ENCODE measurements at regions not wholly inside any gene's neighbourhood (a gene's known extent, or its start where the extent isn't known, plus 50 kb on each side); places are given as distances from the start of the nearest gene placed in this dataset.
"Not testable (repeated sequence)": the region's sequence is repeated elsewhere in the genome, so short reads cannot be mapped to it uniquely, and the experiment has no call there.

- no peak for DNase-seq (ENCODE audit: low read depth)
These were observed 2102.7 kb upstream of the WWC1 start for GRCh38 chr5:166188501-166189325.

DNA sequence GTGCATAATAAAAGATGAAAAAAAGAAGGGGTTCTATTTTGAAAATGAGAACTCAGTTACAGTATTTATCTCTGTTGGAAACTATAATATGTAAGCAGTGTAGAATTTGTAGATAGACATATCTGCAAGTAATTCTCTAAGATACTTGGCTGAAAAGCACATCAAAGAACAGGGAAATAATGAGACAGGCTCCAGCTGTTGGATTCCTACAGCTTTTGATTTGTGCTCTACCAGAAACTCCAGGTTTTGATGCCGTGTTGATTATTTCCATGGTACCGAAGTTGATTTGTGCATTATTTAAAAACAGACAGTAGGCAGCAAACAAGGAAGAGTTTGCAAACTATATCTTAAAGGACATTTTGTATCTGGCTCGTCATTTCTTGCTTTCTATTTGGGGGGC lies 2098.7 kb upstream of the WWC1 start:
- DNase-seq (ENCODE audit: low read depth): no peak

DNA sequence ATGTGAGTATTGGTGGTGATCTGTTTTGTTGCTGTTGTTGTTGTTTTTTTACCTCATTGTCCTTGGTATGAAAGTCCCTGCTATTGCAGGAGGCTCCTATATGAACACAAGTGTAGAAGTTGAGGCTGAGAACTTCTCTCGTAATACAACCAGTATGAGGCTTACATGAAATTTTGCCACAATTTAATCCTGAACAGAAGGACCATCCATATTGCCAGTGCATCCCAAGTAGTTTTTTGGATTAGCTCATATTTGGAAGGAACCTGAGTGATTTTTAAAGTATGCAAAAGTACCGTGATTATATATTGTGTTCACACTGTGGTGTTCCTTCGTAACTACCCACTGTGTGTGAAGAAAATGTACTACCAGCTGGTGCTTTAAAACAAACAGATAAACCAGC lies 2095.5 kb upstream of the WWC1 start:
- DNase-seq (ENCODE audit: low read depth): no peak

- DNase-seq (ENCODE audit: low read depth): no peak
These were observed 2090.9 kb upstream of the WWC1 start for GRCh38 chr5:166200532-166200931.

DNA sequence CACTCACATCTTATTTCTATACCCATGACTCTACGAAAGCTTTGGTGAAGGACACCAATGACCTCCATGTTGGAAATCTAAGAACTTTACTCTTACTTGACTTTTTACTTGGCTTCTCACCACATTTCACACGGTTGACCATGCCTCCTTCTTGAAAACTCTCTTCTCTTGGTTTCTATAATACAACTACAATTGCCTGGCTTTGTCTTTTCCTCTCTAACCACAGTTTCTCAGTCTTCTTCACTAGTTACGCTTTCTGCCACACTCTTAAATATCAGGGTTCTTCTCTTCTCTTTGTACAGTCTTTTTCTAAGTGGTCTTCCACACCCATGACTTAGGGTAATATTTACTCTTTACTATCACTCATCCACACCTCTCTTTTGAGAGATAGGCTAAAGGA lies 2079.8 kb upstream of the WWC1 start:
- no peak for DNase-seq (ENCODE audit: low read depth)

- DNase-seq (ENCODE audit: low read depth): no peak
These were observed 2055.1 kb upstream of the WWC1 start for GRCh38 chr5:166236327-166236726.

- DNase-seq (ENCODE audit: low read depth): no peak
These were observed 2050.7 kb upstream of the WWC1 start for GRCh38 chr5:166240705-166241104.

GRCh38 chr5:166245556-166245955 lies 2045.9 kb upstream of the WWC1 start:
- DNase-seq (ENCODE audit: low read depth): no peak

GRCh38 chr5:166251786-166252185 lies 2039.7 kb upstream of the WWC1 start:
- DNase-seq (ENCODE audit: low read depth): no peak

DNA sequence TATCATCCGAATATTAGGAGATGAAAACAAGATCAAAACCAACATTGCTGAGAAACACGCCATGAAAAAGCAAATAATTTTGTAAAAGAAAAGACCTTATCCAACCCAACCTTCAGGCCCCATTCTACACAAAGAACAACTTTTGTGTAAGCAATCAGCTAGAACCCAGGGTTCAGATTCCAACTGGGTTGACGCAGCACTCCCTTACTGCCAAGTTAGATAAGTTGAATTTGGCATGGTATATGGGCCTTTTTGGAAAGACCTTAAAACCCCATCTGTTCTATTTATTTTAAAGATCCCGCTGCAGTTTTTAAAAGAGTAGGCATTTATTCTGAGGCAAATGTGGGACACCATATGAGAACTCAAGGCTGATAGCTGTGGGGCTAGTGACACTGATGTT lies 2033.8 kb upstream of the WWC1 start:
- no peak for DNase-seq (ENCODE audit: low read depth)

DNA sequence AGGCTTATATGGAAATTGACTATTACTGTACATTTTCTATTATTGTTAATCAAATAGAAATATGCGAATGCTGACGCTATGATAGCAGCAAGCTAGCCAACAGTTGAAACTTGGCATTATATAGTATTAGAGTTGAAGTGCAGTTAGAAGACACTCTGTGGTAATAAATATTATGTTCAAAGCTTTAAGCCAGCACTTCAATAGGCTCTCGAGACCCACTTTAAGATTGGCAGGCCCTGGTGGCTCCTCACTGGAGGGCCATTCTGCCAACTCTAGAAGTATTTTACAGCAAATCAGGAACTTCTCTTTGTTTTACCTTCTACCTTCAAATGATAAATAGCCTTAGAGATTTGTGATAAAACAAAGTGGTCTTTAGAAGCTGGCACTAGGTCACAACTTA lies 2029.0 kb upstream of the WWC1 start:
- no peak for DNase-seq (ENCODE audit: low read depth)

DNA sequence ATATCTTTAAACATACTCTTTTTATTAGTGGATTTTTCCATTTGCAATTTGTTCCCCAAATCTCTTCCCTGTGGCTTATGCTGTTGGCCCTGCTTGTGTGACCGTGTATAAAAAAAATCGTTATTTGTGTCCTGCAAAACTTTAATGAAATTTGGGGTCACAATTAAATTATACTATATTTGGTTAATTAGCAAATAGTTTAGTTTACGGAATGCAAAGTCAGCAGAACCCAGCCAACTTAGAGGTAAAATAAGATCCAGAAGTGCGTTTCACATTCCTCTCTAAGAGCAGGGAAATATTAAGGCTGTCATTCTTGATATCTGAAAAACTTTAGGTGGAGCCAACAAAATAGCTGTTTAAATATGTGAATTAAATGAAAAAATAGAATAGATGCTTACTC lies 2023.5 kb upstream of the WWC1 start:
- no peak for DNase-seq (ENCODE audit: low read depth)

DNA sequence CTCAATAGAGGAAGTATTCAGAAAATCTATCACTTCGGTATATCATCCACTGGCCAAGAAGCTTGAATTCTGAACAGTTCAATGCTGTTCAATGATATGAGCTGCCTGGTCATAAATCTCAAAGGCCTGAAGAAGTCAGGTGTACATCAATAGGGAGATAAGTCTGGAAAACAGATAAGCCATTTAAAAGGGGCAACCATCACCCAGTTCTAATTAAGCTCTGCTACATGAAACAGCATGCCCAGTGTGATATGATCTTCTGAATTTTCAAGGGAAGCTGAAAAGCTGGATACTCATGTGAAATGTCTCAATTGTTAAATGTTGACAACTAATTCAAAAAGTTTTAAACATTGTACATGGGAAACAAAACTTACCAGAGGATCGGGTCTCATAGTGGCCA lies 2020.7 kb upstream of the WWC1 start:
- DNase-seq (ENCODE audit: low read depth): no peak

DNA sequence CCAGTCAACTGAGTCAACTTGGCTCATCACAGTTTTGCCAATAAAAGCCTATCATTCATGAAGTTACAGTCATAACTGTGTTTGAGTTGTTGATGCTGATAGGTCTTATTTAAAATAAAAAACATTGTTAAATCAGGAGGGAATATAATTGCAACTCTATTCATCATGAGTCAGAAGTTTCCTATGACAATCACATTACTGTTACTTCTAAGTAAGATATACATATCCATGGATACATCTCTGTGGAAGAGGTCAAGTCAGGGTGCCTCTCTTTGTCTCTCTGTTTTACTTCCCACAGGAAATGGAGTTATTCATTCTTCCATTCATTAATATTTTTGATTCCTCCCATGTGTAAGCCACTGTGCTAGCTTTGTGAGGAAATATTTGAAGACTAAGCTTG lies 2015.4 kb upstream of the WWC1 start:
- no peak for DNase-seq (ENCODE audit: low read depth)

- DNase-seq (ENCODE audit: low read depth): no peak
These were observed 2011.6 kb upstream of the WWC1 start for GRCh38 chr5:166279828-166280227.

DNA sequence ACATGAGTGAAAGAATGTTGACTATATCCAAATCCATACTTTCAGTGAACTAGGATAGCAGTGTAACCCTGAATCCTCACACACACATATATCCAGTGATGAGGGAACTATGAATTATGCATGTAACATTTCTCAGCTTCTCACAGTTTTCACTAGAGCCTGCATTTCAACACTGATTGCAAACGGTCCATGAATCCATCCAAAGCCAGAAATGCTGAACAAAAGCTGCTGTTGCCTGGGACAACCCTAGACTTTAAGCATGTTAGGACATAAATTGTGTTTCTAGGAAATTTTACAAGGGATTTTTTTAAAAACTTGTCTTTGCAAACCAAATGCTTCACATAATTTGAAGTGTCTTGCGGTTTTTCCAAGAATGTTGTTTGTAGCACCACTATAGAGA lies 2010.0 kb upstream of the WWC1 start:
- no peak for DNase-seq (ENCODE audit: low read depth)

GRCh38 chr5:166282939-166283338 lies 2008.5 kb upstream of the WWC1 start:
- no peak for DNase-seq (ENCODE audit: low read depth)

- DNase-seq (ENCODE audit: low read depth): no peak
These were observed 2006.1 kb upstream of the WWC1 start for GRCh38 chr5:166285361-166285760.

GRCh38 chr5:166286832-166287231 lies 2004.6 kb upstream of the WWC1 start:
- no peak for DNase-seq (ENCODE audit: low read depth)

- DNase-seq (ENCODE audit: low read depth): no peak
These were observed 2003.6 kb upstream of the WWC1 start for GRCh38 chr5:166287866-166288265.

DNA sequence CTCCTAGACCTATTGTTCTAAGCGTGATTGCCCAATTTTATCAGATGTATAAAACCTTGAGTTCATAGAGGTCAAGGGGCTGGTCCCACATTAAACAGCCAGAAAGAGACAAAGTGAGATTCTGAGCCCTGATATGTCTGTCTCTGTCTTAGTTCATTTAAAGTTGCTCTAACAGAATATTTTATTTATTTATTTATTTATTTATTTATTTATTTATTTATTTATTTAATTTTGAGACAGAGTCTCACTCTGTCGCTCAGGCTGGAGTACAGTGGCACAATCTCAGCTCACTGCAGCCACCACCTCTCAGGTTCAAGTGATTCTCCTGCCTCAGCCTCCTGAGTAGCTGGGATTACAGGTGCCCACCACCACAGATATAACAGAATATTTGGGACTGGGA lies 1999.6 kb upstream of the WWC1 start:
- not testable (repeated sequence) for DNase-seq (ENCODE audit: low read depth)

DNA sequence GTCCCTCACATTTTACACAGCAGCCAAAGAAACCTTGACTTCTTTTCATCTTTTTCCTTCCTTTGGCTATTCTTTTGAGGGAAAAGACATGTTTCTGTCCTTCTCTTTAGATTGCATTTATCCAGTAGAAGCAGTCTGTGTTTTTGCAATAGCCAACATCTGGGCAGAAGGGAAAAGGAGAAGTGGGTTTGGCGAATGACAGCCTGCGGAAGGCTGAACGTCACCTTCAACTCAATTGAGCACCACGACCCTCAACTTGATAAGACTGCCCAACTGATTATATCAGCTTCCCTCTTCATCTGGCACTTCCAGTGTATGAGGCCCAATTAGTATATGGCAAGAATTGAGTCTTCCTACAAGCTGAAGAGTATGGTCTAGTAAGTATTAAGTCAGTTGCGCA lies 1997.6 kb upstream of the WWC1 start:
- no peak for DNase-seq (ENCODE audit: low read depth)

DNA sequence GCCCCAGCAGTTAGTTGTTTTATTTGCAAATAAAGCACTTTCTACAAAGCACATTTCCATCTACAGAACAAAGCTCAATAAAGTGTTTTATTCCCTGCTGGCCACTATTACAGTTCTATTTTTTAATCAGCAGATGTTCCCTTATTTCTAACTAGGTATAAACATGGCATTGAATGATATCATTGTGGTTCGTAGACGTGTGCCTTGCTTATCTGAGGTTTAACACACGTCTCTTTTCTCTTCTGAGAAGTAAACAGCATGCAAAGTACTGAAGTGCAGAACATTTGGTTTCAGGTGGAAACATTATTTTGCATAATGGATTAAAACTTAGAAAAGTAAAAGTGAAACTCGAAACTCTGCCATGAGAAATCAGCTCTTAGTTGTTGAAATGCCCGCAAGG lies 1989.3 kb upstream of the WWC1 start:
- no peak for DNase-seq (ENCODE audit: low read depth)

DNA sequence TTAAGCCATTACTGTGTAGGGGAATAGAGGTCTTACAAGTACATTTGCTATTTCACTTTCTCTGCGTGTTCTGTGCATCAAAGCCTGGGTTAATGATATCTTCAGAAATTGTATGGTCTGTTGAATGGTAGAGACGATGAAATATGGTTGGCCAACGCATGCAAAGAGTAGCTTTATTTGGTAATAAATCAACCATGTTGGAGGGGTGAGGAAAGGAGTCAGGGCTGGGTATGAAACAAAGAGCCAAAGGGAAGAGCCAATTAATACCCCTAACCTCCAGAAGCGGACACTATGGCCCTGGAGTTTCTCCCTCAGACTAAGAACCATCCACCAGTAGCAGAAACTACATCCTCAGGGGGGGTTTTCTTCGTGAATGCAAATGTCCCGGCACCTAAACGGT lies 1974.0 kb upstream of the WWC1 start:
- no peak for DNase-seq (ENCODE audit: low read depth)

Measured in ELR (cell line).